ENCODE measurements at regions not wholly inside any gene's neighbourhood (a gene's known extent, or its start where the extent isn't known, plus 50 kb on each side); places are given as distances from the start of the nearest gene placed in this dataset.
"Not testable (repeated sequence)": the region's sequence is repeated elsewhere in the genome, so short reads cannot be mapped to it uniquely, and the experiment has no call there.

DNA sequence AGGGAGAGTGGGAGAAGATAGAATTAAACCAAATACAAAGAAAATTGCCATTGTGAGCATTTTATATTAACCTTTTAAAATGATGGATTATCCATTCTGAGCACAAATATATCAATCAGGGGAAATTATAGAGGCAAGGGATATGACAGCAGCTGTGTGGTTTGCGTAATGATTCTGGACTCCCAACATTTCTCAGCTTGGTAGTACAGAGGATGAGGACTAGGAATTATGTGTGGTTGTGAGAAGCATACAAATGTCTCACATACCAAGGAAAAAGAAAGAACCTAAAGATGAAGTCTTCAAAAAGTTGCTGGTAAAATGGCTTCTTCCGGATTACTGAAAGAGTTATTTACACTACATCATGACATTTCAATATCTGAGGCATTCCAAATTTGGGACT is 674.6 kb upstream of the NR3C2 start:
- no peak for DNase-seq

DNA sequence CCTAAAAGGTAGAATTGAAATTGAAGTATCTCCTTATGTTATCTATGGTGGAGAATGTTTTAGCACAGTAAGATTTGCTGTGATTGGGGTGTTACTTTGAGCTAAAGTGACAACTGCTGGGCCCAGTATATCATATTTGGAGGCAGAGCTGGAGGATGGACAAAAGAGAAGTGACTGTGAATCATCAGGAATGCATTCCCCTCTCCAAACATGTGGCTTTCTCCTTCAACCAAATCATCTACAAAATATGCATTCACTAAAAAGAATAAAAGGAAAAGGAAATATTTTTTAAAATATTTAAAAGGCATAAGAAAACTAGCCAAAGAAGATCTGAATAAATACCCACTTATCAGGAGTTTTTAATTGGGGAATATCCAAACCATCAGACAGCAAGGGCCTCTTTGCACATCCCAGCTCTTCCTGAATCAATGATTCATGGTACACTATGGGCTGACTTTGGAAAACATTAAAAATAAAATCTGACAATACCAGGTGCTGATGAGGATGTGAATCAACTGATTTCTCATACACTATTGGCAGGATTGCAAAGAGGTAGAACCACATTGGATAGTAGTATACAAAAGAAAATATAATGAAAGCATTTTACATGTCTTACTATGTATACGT is 671.7 kb upstream of the NR3C2 start:
- peak; percentile 91 for DNase-seq

DNA sequence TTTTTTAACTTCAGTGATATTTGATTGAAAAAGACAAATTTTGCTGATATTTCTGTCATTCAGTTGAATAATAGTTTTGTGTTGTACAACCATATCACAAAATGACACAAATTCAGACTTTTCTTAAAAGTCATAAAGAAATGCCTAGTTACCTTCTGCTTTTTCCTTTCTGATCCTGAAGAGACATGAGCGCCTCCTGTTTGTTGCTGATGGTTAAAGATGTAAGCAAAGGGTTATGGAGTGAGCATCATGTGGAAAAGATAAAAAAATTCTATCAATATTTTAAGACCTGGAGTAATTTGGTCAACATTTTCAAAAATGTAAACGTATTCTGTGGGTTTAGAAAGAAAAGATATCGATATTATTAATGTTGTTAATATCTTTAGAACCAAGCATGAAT is 669.9 kb upstream of the NR3C2 start:
- DNase-seq, result no peak

DNA sequence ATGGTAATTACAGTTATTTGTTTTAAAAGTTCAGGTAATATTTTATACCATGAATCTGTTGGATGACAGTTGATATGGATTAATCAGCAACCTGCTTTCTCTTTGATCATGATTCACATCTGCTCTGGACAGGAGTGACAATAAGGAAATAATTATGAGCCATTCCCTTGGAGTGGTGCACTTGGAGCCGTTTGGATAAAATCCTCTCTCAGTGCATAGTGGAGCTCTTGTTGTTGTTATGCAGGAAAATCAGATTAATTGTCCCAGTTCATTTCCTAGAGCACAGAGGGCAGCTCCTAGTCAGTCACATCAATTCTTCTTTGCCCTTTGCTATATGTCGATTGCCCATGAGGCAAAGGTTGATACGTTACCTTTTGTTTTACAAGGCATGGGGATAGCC is 668.3 kb upstream of the NR3C2 start:
- DNase-seq, result no peak

DNA sequence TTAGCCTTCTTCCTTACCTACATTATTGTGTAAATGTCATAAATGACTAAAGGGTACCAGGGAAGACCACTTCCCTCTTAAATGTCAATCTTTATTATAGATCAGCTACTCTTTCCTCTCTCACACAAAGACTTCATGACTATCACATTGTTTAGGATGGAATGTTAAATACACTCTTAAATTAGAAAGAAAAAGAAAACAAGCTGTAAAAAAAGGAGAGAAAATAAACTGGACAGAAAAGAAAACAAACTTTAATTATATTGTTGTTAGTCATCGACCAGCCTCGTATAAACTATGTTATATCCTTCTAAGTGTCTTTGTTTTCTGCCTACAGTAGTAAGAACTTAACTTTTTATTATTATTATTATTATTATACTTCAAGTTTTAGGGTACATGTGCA is 666.4 kb upstream of the NR3C2 start:
- no peak for DNase-seq

- DNase-seq, result no peak
These were observed 660.6 kb upstream of the NR3C2 start for GRCh38 chr4:149102765-149103164.

GRCh38 chr4:149101649-149102048 is 659.4 kb upstream of the NR3C2 start:
- DNase-seq, result no peak

DNA sequence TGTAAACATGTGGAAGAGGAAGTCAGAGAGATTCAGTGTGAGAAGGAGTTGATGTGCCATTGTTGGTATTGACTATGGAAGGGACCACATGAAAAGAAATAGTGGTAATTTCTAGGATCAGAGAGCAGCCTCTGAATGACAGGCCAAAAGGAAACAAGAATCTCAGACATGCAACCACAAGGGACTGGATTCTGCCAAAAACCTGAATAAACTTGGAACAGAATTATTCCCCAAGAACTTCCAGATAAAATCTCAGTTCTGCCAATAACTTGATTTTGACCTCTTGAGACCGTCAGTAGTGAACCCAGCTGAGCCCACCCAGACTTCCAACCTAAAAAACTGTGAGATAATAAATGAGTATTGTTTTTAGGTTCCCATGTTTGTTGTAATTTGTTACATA is 653.6 kb upstream of the NR3C2 start:
- DNase-seq, result peak; percentile 38

- DNase-seq, result no peak
These were observed 652.8 kb upstream of the NR3C2 start for GRCh38 chr4:149095001-149095400.

- no peak for DNase-seq
These were observed 641.9 kb upstream of the NR3C2 start for GRCh38 chr4:149084144-149084543.

DNA sequence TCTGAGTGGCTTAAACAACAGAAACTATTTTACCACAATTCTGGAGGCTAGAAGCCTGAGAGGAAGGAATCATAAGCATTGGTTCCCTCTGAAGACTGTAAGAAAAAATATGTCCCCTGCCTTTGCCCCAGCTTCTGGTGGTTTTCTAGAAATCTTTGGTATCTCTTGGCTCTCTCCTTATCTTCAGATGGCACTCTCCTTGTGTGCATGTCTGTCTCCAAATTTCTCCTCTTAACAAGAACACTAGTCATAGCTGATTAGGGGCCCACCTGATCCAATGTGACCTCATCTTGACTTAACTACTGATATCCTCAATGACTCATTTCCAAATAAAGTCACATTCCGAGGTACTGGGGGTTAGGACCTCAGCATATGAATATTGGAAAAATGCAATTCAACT is 635.0 kb upstream of the NR3C2 start:
- peak; percentile 28 for DNase-seq

- DNase-seq, result no peak
These were observed 634.2 kb upstream of the NR3C2 start for GRCh38 chr4:149076401-149076800.

DNA sequence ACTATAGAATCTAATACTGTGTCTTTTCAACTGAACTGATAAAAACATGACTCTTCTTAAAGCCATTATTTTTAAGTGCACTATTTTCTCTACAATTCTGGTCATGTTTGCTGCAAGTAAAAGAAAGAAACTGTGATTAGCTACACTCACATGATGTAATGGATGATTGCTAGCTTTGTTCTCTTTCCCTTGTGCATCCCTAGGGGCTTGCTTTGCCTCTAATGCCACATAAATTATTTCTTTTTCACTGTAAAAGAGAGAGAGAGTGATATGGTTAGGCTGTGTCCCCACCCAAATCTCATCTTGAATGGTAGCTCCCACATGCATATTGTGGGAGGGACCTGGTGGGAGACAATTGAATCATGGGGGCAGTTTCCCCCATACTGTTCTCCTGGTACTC is 630.2 kb upstream of the NR3C2 start:
- DNase-seq, result no peak

DNA sequence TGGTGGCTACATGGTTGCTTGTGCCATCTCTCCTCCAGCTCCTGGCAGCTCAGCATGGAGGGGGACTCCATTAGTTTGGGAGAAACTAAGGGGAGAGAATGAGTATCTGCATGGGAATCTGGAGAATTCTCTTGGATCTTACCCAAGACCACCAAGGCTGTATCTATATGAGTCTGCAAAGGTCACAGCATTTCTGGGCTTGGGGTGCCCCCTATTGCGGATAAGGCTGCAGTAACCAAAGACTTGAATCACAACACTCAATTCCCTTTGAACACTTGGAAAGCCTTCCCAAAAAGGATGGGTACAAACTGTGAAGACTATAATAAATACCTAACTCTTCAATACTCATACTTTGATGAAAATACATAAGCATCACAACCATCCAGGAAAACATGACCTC is 623.5 kb upstream of the NR3C2 start:
- peak; percentile 28 for DNase-seq

- peak; percentile 8 for DNase-seq
These were observed 620.8 kb upstream of the NR3C2 start for GRCh38 chr4:149062997-149063396.

- no peak for DNase-seq
These were observed 615.4 kb upstream of the NR3C2 start for GRCh38 chr4:149057594-149057993.

DNA sequence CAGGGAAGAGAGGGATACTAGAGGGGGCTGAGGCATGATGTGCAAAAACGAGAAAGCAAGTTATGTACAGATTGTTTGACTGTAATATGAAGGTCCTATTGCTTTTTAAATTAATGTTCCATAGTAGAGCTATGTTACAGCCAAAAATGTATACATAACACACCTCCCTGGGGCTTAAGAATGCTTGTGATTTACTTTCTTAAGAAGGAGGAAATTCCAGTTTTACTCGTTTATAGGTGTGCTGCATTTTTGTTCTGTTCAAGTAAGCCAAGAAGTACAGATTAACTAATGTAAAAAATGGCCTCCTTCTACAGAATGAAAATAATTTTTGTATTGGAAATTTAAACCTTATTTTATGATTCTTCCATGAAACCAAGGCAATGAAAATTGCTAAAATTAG is 614.4 kb upstream of the NR3C2 start:
- no peak for DNase-seq

DNA sequence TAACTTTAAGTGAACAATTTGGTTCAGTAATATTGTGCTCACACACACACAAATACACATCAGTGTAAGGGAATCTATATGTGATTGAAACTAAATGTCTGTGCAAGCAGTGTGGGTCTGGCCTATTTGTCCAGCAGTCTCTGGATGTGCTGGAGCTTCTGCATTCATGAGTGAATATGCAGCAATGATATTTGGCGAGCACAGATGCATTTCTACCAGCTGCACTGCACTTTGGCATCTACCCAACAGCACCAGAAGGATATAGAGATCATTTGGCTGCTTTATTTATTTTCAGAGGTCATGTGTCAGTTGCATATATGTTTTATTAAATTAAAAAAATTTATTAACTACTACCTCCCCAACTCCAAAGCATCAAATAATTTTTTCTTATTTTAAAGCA is 613.4 kb upstream of the NR3C2 start:
- no peak for DNase-seq

DNA sequence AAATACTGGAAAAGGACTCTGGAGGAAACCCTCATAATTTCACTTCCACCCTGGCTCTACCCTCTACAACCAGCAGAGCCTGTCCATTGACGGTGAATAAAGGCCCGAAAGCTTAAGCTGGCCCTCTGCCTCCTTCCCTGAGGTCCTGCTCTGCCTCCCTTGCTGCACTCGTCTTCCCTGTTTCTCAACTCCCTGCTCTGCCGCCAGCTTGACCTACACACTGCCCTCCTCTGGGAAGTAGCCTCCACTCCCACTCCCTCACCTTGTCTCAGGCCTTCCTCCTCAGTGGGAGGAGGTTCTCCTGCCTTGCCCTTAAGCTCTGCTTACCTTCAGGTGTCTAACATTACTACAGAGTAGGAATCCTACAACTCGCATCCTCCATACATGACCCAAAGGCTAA is 608.6 kb upstream of the NR3C2 start:
- no peak for DNase-seq

GRCh38 chr4:149048451-149049143 is 606.4 kb upstream of the NR3C2 start:
- DNase-seq, result no peak

- DNase-seq, result peak; percentile 40
These were observed 605.2 kb upstream of the NR3C2 start for GRCh38 chr4:149047368-149047767.

DNA sequence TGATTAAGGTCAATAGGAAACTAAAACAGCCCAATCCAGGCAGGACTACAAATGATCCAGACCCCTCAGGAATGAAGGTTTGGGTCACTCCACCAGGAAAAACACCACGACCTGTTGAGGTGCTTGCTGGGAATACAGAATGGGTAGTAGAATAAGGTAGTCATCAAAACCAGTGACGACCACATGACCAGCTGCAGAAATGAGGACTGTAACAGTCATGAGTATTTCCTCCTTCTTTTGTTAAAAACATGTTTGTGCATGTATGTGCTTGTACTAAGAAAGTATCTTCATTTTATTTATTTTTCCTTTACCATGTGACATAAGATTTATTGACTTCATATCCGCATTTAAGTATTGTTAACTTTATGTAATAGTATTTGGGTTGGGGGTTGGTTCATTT is 603.5 kb upstream of the NR3C2 start:
- no peak for DNase-seq

DNA sequence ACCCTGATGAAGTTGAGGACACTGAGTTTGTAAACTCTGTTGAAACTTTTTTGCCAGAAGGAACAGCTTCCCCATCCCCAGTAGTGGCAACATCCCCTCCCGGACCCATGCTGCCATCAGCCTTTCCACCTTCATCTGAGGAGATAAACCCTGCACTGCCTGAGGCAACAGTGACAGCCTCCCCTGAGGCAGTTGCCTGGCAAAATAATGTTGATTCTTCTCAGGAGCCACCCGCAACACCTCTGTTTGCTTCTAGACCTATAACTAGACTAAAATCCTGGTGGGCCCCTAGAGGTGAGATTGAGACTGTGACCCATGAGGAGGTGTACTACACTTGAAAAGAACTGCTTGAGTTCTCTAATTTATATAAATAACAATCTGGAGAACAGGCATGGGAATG is 597.6 kb upstream of the NR3C2 start:
- DNase-seq, result not testable (repeated sequence)

GRCh38 chr4:149031399-149031798 is 589.2 kb upstream of the NR3C2 start:
- DNase-seq, result peak; percentile 12

DNA sequence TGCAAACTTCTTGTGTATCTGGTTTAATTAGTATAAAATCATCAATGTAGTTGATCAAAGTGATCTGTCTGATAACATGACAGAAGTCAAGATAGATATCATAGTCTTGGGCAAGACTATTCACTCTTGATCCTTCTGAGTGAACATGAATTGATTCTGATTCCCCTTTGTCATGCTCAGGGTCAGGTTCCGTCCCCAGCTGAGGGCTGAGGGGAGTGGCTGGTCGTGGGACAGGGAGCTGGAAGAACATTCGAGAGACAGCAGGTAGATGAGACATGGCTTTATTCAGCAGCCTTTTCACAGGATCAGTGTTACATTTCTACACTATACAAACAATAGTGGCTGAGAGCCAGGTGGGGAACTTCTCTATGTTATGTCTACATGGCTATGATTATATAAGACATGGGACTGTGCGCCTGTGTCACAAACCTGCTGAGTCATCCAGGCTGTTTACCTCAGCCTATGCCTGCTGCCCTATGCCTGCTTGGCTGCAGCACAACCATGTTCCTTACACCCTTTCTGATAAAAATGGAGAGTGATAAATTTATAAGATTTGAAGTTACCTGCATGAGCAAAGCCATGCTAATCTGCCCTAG is 586.9 kb upstream of the NR3C2 start:
- no peak for DNase-seq

Data from fibroblast of skin of right biceps (primary cell).